Umbilical cord (tissue), 1 donor: ENCODE measurements at regions not wholly inside any gene's neighbourhood (a gene's known extent, or its start where the extent isn't known, plus 50 kb on each side); places are given as distances from the start of the nearest gene placed in this dataset.

Source experiments
- DNase-seq: peaks from one replicate; pipeline ENCODE4 v3.0.0-alpha.2; 2015; ENCODE audit warnings: low spot score

- no peak for DNase-seq
Observed at GRCh38 chr7:33852838-33853237, 52.5 kb upstream of the BMPER start.

DNA sequence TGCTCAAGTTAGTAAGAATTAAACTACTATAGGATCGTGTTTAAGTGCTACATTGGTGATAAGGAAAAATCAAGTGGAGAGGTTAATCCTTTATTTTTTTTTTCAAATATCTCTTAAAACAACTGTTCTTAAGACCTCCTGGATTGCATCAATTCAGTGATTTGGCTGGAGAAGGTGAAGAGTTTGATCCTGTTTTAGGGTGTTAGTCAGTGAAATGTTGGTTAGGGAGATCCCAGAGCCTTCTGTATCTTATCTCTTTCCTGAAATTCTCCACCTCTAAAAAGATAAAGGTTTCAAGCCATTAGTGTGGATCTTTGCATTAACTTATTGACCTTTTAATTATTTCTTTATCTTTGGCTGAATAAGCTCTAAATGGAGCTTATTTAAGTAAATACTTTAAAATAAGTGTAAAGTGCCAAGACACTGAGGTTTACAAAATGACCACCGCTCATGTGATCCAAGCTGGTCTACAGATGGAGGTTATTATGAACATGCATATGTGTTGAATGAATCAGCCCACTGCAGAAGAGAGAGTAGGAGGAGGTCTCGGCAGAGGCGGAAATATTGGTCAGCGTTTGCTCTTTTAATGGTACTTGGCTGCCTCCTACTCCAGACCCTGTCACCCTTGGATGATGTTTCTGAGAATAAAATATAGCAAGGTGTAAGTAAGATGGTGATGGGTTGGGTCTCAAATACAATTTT, 51.8 kb upstream of the BMPER start:
- DNase-seq = no peak

GRCh38 chr7:33854178-33854577, 51.2 kb upstream of the BMPER start:
- no peak for DNase-seq

DNA sequence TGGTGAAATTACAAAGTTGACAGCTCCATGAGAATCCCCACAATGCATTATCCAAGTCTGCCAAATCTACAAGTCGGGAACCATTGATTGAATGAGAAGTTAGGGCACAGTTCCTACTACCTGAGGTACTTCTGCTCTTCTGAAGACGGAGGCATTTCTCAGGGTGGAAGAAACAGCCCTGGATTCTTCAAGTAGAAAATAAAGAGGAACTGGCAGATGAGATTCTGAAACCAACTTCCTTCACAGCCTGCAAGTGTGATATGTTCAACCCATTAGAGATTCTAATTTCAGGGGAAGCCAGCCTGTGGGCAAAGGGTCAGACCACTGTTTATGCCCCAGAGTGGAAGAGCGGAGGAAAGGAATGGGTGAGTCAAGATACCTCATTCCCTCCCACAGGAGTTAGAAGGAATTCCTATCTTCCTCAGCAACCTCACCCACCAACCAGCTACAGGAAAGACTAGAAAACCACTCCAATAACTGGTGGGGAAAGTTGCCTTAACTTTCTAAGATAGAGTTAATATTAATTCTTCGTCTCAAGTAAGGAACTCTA, 50.5 kb upstream of the BMPER start:
- no peak for DNase-seq
